ENCODE measurements at regions not wholly inside any gene's neighbourhood (a gene's known extent, or its start where the extent isn't known, plus 50 kb on each side); places are given as distances from the start of the nearest gene placed in this dataset.
"Not testable (repeated sequence)": the region's sequence is repeated elsewhere in the genome, so short reads cannot be mapped to it uniquely, and the experiment has no call there.

- in situ Hi-C loops (cut with MboI; ENCODE audit: low sequenced_read_pairs, unreplicated experiment), result no loop called here
- TF ChIP-seq, protein P1, sequence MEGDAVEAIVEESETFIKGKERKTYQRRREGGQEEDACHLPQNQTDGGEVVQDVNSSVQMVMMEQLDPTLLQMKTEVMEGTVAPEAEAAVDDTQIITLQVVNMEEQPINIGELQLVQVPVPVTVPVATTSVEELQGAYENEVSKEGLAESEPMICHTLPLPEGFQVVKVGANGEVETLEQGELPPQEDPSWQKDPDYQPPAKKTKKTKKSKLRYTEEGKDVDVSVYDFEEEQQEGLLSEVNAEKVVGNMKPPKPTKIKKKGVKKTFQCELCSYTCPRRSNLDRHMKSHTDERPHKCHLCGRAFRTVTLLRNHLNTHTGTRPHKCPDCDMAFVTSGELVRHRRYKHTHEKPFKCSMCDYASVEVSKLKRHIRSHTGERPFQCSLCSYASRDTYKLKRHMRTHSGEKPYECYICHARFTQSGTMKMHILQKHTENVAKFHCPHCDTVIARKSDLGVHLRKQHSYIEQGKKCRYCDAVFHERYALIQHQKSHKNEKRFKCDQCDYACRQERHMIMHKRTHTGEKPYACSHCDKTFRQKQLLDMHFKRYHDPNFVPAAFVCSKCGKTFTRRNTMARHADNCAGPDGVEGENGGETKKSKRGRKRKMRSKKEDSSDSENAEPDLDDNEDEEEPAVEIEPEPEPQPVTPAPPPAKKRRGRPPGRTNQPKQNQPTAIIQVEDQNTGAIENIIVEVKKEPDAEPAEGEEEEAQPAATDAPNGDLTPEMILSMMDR (IDR thresholded peaks at IDR 0.05; ENCODE audit: borderline replicate concordance, control extremely low read depth, extremely low read depth, insufficient read depth, missing control alignments), result no peak
- DNase-seq (ENCODE audit: low spot score), result no peak
Measured at GRCh38 chr2:207437524-207438143, 92.1 kb upstream of the CREB1 start.

GRCh38 chr2:207438414-207439126, 91.2 kb upstream of the CREB1 start:
- TF ChIP-seq, protein P1 (IDR thresholded peaks at IDR 0.05; ENCODE audit: borderline replicate concordance, control extremely low read depth, extremely low read depth, insufficient read depth, missing control alignments), result no peak
- in situ Hi-C loops (cut with MboI; ENCODE audit: low sequenced_read_pairs, unreplicated experiment), result no loop called here
- no peak for DNase-seq (ENCODE audit: low spot score)

DNA sequence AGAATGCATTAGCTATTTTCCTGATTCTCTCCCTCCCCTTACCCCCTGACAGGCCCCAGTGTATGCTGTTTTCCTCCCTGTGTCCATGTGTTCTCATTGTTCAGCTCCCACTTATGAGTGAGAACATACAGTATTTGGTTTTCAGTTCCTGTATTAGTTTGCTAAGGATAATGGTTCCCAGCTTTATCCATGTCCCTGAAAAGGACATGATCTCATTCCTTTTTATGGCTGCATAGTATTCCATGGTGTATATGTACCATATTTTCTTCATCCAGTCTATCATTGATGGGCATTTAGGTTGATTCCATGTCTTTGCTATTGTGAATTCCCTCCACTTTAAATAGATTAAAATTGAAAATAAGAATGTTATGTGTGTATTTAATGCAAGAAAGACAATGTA, 89.9 kb upstream of the CREB1 start:
- DNase-seq (ENCODE audit: low spot score); in situ Hi-C loops (cut with MboI; ENCODE audit: low sequenced_read_pairs, unreplicated experiment): not testable (repeated sequence)

GRCh38 chr2:207444756-207445155, 85.0 kb upstream of the CREB1 start:
- no peak for DNase-seq (ENCODE audit: low spot score)
- in situ Hi-C loops (cut with MboI; ENCODE audit: low sequenced_read_pairs, unreplicated experiment), result no loop called here
- TF ChIP-seq, protein P1 (IDR thresholded peaks at IDR 0.05; ENCODE audit: borderline replicate concordance, control extremely low read depth, extremely low read depth, insufficient read depth, missing control alignments), result no peak

GRCh38 chr2:207446653-207447052, 83.1 kb upstream of the CREB1 start:
- TF ChIP-seq, protein P1 (IDR thresholded peaks at IDR 0.05; ENCODE audit: borderline replicate concordance, control extremely low read depth, extremely low read depth, insufficient read depth, missing control alignments), result no peak
- in situ Hi-C loops (cut with MboI; ENCODE audit: low sequenced_read_pairs, unreplicated experiment), result no loop called here
- no peak for DNase-seq (ENCODE audit: low spot score)

GRCh38 chr2:207448006-207448405, 81.8 kb upstream of the CREB1 start:
- TF ChIP-seq, protein P1 (IDR thresholded peaks at IDR 0.05; ENCODE audit: borderline replicate concordance, control extremely low read depth, extremely low read depth, insufficient read depth, missing control alignments), result no peak
- DNase-seq (ENCODE audit: low spot score), result no peak
- in situ Hi-C loops (cut with MboI; ENCODE audit: low sequenced_read_pairs, unreplicated experiment), result no loop called here

DNA sequence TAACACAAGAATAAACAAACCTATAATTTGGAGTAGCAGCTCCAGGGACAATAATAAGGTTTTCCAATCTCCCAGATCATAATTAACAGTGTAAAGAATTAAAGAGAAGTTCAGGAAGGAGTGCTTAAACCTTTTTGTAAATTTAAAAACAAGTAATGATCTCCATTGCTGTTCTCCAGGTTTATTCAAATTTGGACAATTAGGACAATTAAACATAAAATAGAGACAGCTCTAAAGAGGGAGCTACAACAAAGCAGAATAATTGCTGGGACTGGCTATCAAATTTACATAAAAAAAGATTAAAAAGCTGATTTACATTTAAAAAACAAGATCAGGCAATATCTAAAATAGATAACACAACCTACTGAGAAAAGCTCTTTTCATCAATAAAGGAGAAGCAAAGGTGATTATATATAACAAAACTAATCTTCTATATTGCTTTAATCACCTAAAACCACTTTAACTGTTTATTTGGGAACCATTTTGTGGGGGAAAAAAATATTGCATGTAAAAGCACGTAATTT, 80.1 kb upstream of the CREB1 start:
- TF ChIP-seq, protein P1 (IDR thresholded peaks at IDR 0.05; ENCODE audit: borderline replicate concordance, control extremely low read depth, extremely low read depth, insufficient read depth, missing control alignments), result no peak
- DNase-seq (ENCODE audit: low spot score), result no peak
- in situ Hi-C loops (cut with MboI; ENCODE audit: low sequenced_read_pairs, unreplicated experiment), result no loop called here
